Liver (tissue), 3 donors: ENCODE measurements at regions not wholly inside any gene's neighbourhood (a gene's known extent, or its start where the extent isn't known, plus 50 kb on each side); places are given as distances from the start of the nearest gene placed in this dataset.

Source experiments
- CTCF ChIP-seq: fragments of 150-350 bp; IDR thresholded peaks from 2 replicates; pipeline ENCODE4 v1.5.1; 2017; ENCODE audit warnings: improper control_type of control experiment, low read depth, low read length; ENCODE audit not compliant: missing input control
- FOXA1 ChIP-seq: IDR thresholded peaks from 2 replicates; pipeline ENCODE4 v1.6.1; 2016; ENCODE audit warnings: antibody characterized with exemption
- MAX ChIP-seq: IDR thresholded peaks from 2 replicates; pipeline ENCODE4 v1.6.1; 2016; ENCODE audit warnings: antibody characterized with exemption
- RAD21 ChIP-seq, 2 donors: IDR thresholded peaks; 2 replicates each; pipeline ENCODE4 v1.6.1; 2016; ENCODE audit warnings: antibody characterized with exemption in 2 of 2, mild to moderate bottlenecking in 2 of 2
- REST ChIP-seq: IDR thresholded peaks from 2 replicates; pipeline ENCODE4 v1.6.1; 2016; ENCODE audit warnings: antibody characterized with exemption, mild to moderate bottlenecking
- SP1 ChIP-seq: IDR thresholded peaks from 2 replicates; pipeline ENCODE4 v1.6.1; 2018; ENCODE audit warnings: antibody characterized with exemption, mild to moderate bottlenecking
- TAF1 ChIP-seq: conservative IDR thresholded peaks from 2 replicates; pipeline ENCODE4 v1.6.1; 2016; ENCODE audit warnings: antibody characterized with exemption, mild to moderate bottlenecking
- ZBTB33 ChIP-seq: IDR thresholded peaks from 2 replicates; pipeline ENCODE4 v1.6.1; 2016; ENCODE audit warnings: antibody characterized with exemption
- donor health status: healthy.
- donor health status: healthy.

GRCh38 chr4:128519163-128519830, 231.7 kb upstream of the PGRMC2 start:
- no peak for TF ChIP-seq RAD21 (IDR thresholded peaks at IDR 0.05)
- TF ChIP-seq FOXA1 = no peak
- TF ChIP-seq CTCF = no peak
- TF ChIP-seq MAX = no peak
- TF ChIP-seq TAF1 = no peak
- no peak for TF ChIP-seq ZBTB33
- no peak for TF ChIP-seq SP1
- no peak for TF ChIP-seq REST
